K562 (cell line): ENCODE measurements at regions not wholly inside any gene's neighbourhood (a gene's known extent, or its start where the extent isn't known, plus 50 kb on each side); places are given as distances from the start of the nearest gene placed in this dataset.

Source experiments
- ATAC-seq: fragments of 200-7000 bp; cut with Tn5 transposase; 3 replicates; pipeline ENCODE4 v1.9.1; 2020; ENCODE audit warnings: moderate library complexity
- BruUV-seq: library from RNA; stranded (reverse); fragments of 400-500 nt; replicated peaks from 2 replicates; lab custom pipeline; 2021; lab: Mats Ljungman, UMichigan
- CTCF ChIA-PET: fragments of 300-600 bp; formaldehyde crosslinking; extraction: SDS; loops from one replicate; lab custom pipeline; 2021; ENCODE audit warnings: low intra/inter-chr PET ratio; lab: Yijun Ruan, JAX
- POLR2A ChIA-PET: fragments of 300-600, 350-650 bp; sonication (Branson Sonifier 250); formaldehyde crosslinking; extraction: SDS; loops from one replicate; lab custom pipeline; 2021; ENCODE audit warnings: antibody characterized with exemption, inconsistent platforms; lab: Yijun Ruan, JAX
- DNase-seq, 4 experiments: peaks; one replicate each; pipeline versions ENCODE4 v3.0.0 to v3.0.0-alpha.2; 2011 to 2018; ENCODE audit warnings: low spot score in 3 of 4, mixed read lengths in 3 of 4; ENCODE audit errors: extremely low read depth in 1 of 4
- FAIRE-seq: peaks from 2 replicates; lab custom pipeline; 2011; peaks lifted over from hg19 to GRCh38; lab: Jason Lieb, UNC
- H2AFZ ChIP-seq: 2 replicates; pipeline ENCODE4 v1.6.0; 2011; ENCODE audit warnings: low read depth, low read length, control low read depth, inconsistent platforms
- H3K27ac ChIP-seq: fragments of 200-600 bp; 3 replicates; pipeline ENCODE4 v1.8.0; 2011; ENCODE audit warnings: low read depth, mild to moderate bottlenecking, control low read depth, inconsistent platforms, low read length, moderate library complexity, mixed read lengths; ENCODE audit errors: extremely low read depth
- H3K27me3 ChIP-seq, 2 experiments: fragments of 300-600 bp in 1 of 2; 2 replicates in 1 of 2; 3 replicates in 1 of 2; pipeline versions ENCODE4 v1.6.0 to v1.8.0; 2011; ENCODE audit warnings: inconsistent platforms in 2 of 2, low read length in 2 of 2, mild to moderate bottlenecking in 1 of 2, mixed read lengths in 1 of 2, moderate library complexity in 1 of 2; ENCODE audit not compliant: control insufficient read depth in 2 of 2, insufficient read depth in 2 of 2
- H3K36me3 ChIP-seq: fragments of 300-600 bp; 3 replicates; pipeline ENCODE4 v1.8.0; 2011; ENCODE audit warnings: mild to moderate bottlenecking, low read length, inconsistent platforms; ENCODE audit not compliant: control insufficient read depth, insufficient read depth
- H3K4me1 ChIP-seq, 2 experiments: fragments of 200-600 bp in 1 of 2; replicated peaks in 1 of 2; 2 replicates in 1 of 2; 3 replicates in 1 of 2; pipeline versions ENCODE4 v1.5.1 to v1.8.0; 2011; ENCODE audit warnings: inconsistent platforms in 2 of 2, low read length in 2 of 2, mild to moderate bottlenecking in 1 of 2, mixed read lengths in 1 of 2, moderate library complexity in 1 of 2; ENCODE audit not compliant: control insufficient read depth in 2 of 2, insufficient read depth in 2 of 2
- H3K4me2 ChIP-seq: 2 replicates; pipeline ENCODE4 v1.6.1; 2011; ENCODE audit warnings: low read length, control low read depth, inconsistent platforms, mixed read lengths; ENCODE audit not compliant: insufficient read depth
- H3K4me3 ChIP-seq: fragments of 200-600 bp; sonication (generic), shearing (Covaris generic); 2 replicates; pipeline ENCODE4 v1.5.1; 2016; ENCODE audit warnings: control low read depth, inconsistent platforms
- H3K79me2 ChIP-seq: fragments of 200-600 bp; 3 replicates; pipeline ENCODE4 v1.8.0; 2011; ENCODE audit warnings: low read length, inconsistent platforms; ENCODE audit not compliant: control insufficient read depth, insufficient read depth
- H3K9ac ChIP-seq, 2 experiments: 2 replicates each; pipeline versions ENCODE4 v1.6.0 to v1.6.1; 2011; ENCODE audit warnings: low read depth in 2 of 2, low read length in 2 of 2, control low read depth in 1 of 2, inconsistent platforms in 1 of 2, mild to moderate bottlenecking in 1 of 2, mixed read lengths in 1 of 2; ENCODE audit not compliant: insufficient read depth in 1 of 2
- H3K9me1 ChIP-seq: one replicate; pipeline ENCODE4 v1.6.0; 2011; ENCODE audit warnings: inconsistent platforms, mild to moderate bottlenecking, low read length, moderate library complexity; ENCODE audit not compliant: control insufficient read depth, insufficient read depth
- H3K9me3 ChIP-seq: replicated peaks from 2 replicates; pipeline ENCODE4 v1.5.1; 2011; ENCODE audit warnings: low read depth, low read length, inconsistent platforms; ENCODE audit not compliant: control insufficient read depth, insufficient read depth
- H4K20me1 ChIP-seq: replicated peaks from 2 replicates; pipeline ENCODE4 v1.6.1; 2011; ENCODE audit warnings: low read length, inconsistent platforms, mixed read lengths; ENCODE audit not compliant: control insufficient read depth, insufficient read depth
- ARID1B ChIP-seq: fragments of 450-650 bp; IDR thresholded peaks from 2 replicates; pipeline ENCODE4 v1.6.1; 2016; ENCODE audit warnings: antibody characterized with exemption, mild to moderate bottlenecking, inconsistent platforms
- BRD4 ChIP-seq: fragments of 200-600 bp; sonication (generic); IDR thresholded peaks from 2 replicates; pipeline ENCODE4 v1.6.1; 2017; ENCODE audit warnings: inconsistent platforms
- FOXJ3 ChIP-seq: sonication (generic); formaldehyde crosslinking; IDR thresholded peaks from 2 replicates; pipeline ENCODE4 v1.4.0; 2020; ENCODE audit warnings: mild to moderate bottlenecking, missing genetic modification reagents
- GATA2 ChIP-seq: sonication (generic); formaldehyde crosslinking; IDR thresholded peaks from 2 replicates; pipeline ENCODE4 v1.4.0; 2020; ENCODE audit warnings: mild to moderate bottlenecking, missing genetic modification reagents
- HDAC1 ChIP-seq, 2 experiments: fragments of 450-650 bp; IDR thresholded peaks; 2 replicates each; pipeline ENCODE4 v1.6.1; 2016 to 2017; ENCODE audit warnings: inconsistent platforms in 1 of 2, mild to moderate bottlenecking in 1 of 2, moderate library complexity in 1 of 2
- MCM2 ChIP-seq: fragments of 450-650 bp; IDR thresholded peaks from 2 replicates; pipeline ENCODE4 v1.6.1; 2017; ENCODE audit warnings: low read depth, mild to moderate bottlenecking
- MED1 ChIP-seq: sonication (generic); formaldehyde crosslinking; IDR thresholded peaks from 2 replicates; pipeline ENCODE4 v1.8.1; 2023; ENCODE audit warnings: missing genetic modification reagents, borderline replicate concordance
- PURB ChIP-seq: sonication (generic); formaldehyde crosslinking; IDR thresholded peaks from 2 replicates; pipeline ENCODE4 v1.9.0; 2021; ENCODE audit warnings: low read depth, mild to moderate bottlenecking, missing genetic modification reagents
- PYGO2 ChIP-seq: fragments of 450-650 bp; IDR thresholded peaks from 2 replicates; pipeline ENCODE4 v1.6.1; 2016; ENCODE audit warnings: mild to moderate bottlenecking, missing genetic modification characterization, moderate library complexity, missing compliant biosample characterization
- RCOR1 ChIP-seq, 2 experiments: IDR thresholded peaks; 2 replicates each; pipeline ENCODE4 v1.6.1; 2012; ENCODE audit warnings: low read depth in 2 of 2, low read length in 2 of 2, borderline replicate concordance in 1 of 2, improper control_type of control experiment in 1 of 2
- SIN3B ChIP-seq: fragments of 450-650 bp; IDR thresholded peaks from 2 replicates; pipeline ENCODE4 v1.6.1; 2017; ENCODE audit warnings: low read depth, mild to moderate bottlenecking, moderate library complexity
- SREBF2 ChIP-seq: sonication (generic); formaldehyde crosslinking; IDR thresholded peaks from 2 replicates; pipeline ENCODE4 v1.4.0; 2020; ENCODE audit warnings: mild to moderate bottlenecking, missing genetic modification reagents
- ZNF143 ChIP-seq: sonication (generic); formaldehyde crosslinking; IDR thresholded peaks from 2 replicates; pipeline ENCODE4 v1.9.0; 2022; ENCODE audit warnings: mild to moderate bottlenecking, missing genetic modification reagents
- ZNF197 ChIP-seq: fragments of 200-800 bp; sonication (Bioruptor generic); IDR thresholded peaks from 2 replicates; pipeline ENCODE4 v1.6.1; 2016; ENCODE audit warnings: low read depth, missing genetic modification characterization, missing compliant biosample characterization
- ZNF274 ChIP-seq: IDR thresholded peaks from 2 replicates; pipeline ENCODE4 v1.6.1; 2011; ENCODE audit warnings: low read depth, mild to moderate bottlenecking, low read length, moderate library complexity, borderline replicate concordance
- WGBS: fragments of 100-300 bp; shearing (Covaris generic); methylation state at CpG from one replicate; pipeline ENCODE4 v1.1.6; 2016; ENCODE audit warnings: low coverage, mixed read lengths; ENCODE audit not compliant: insufficient coverage; ENCODE audit errors: missing lambda C conversion rate; 5-methylcytosine and 5-hydroxymethylcytosine counted together
- in situ Hi-C: fragments of 300-500 bp; cut with MboI; formaldehyde crosslinking; loops from 4 replicates; pipeline ENCODE4 v1.15.0; 2018; ENCODE audit warnings: inconsistent platforms, mixed read lengths
- intact Hi-C: fragments of 100-400 bp; cut with micrococcal nuclease; formaldehyde crosslinking; loops from 2 replicates; pipeline ENCODE4 v1.14.2; 2022
- TF ChIP-seq, protein P1 (sequence below): fragments of 250-450 bp; sonication (Bioruptor Pico); IDR thresholded peaks from 2 replicates; pipeline ENCODE4 v1.4.0; 2020; ENCODE audit warnings: borderline replicate concordance
- TF ChIP-seq, protein P2 (sequence below): fragments of 450-650 bp; IDR thresholded peaks from 2 replicates; pipeline ENCODE4 v1.6.1; 2017; ENCODE audit warnings: antibody characterized with exemption, mild to moderate bottlenecking
- TF ChIP-seq, protein P3 (sequence below), 2 experiments: fragments of 450-650 bp in 1 of 2; sonication (generic) in 1 of 2; formaldehyde crosslinking; conservative IDR thresholded peaks; 2 replicates each; pipeline versions ENCODE4 v1.4.0 to v1.8.1; 2020 to 2022; ENCODE audit warnings: mild to moderate bottlenecking in 1 of 2, missing genetic modification reagents in 1 of 2

DNA sequence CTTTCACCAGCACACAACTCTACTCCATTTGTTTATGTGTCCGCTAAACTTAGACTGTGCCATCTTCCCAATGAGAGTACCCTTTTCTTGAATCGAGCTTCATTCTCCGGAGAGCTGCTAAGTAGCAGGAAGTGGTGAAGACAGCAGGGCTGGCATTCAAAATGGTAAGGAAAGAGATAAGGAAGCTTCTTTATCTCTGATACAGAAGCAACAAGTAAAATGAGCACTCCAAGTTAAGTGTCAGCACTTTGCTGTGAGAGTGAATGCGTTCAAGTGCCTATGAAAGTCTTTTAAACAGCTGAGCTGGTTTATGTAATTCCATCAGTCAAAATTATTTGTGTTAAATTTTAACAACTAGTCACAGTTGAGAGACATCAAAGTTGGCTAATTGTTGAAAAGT, 386.8 kb upstream of the PTPRD start:
- no peaks in the 10 kb centered on the region for H4K20me1 ChIP-seq
- intact Hi-C loops, result no loop called here
- no peak for TF ChIP-seq PYGO2 (tag)
- no peak for TF ChIP-seq HDAC1 (IDR thresholded peaks at IDR 0.05)
- no peak for TF ChIP-seq GATA2
- TF ChIP-seq ZNF274, result no peak
- TF ChIP-seq, protein P1, sequence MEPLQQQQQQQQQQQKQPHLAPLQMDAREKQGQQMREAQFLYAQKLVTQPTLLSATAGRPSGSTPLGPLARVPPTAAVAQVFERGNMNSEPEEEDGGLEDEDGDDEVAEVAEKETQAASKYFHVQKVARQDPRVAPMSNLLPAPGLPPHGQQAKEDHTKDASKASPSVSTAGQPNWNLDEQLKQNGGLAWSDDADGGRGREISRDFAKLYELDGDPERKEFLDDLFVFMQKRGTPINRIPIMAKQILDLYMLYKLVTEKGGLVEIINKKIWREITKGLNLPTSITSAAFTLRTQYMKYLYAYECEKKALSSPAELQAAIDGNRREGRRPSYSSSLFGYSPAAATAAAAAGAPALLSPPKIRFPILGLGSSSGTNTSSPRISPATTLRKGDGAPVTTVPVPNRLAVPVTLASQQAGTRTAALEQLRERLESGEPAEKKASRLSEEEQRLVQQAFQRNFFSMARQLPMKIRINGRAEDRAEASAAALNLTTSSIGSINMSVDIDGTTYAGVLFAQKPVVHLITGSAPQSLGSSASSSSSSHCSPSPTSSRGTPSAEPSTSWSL (CRISPR knock-in tag), result no peak
- TF ChIP-seq, protein P2, sequence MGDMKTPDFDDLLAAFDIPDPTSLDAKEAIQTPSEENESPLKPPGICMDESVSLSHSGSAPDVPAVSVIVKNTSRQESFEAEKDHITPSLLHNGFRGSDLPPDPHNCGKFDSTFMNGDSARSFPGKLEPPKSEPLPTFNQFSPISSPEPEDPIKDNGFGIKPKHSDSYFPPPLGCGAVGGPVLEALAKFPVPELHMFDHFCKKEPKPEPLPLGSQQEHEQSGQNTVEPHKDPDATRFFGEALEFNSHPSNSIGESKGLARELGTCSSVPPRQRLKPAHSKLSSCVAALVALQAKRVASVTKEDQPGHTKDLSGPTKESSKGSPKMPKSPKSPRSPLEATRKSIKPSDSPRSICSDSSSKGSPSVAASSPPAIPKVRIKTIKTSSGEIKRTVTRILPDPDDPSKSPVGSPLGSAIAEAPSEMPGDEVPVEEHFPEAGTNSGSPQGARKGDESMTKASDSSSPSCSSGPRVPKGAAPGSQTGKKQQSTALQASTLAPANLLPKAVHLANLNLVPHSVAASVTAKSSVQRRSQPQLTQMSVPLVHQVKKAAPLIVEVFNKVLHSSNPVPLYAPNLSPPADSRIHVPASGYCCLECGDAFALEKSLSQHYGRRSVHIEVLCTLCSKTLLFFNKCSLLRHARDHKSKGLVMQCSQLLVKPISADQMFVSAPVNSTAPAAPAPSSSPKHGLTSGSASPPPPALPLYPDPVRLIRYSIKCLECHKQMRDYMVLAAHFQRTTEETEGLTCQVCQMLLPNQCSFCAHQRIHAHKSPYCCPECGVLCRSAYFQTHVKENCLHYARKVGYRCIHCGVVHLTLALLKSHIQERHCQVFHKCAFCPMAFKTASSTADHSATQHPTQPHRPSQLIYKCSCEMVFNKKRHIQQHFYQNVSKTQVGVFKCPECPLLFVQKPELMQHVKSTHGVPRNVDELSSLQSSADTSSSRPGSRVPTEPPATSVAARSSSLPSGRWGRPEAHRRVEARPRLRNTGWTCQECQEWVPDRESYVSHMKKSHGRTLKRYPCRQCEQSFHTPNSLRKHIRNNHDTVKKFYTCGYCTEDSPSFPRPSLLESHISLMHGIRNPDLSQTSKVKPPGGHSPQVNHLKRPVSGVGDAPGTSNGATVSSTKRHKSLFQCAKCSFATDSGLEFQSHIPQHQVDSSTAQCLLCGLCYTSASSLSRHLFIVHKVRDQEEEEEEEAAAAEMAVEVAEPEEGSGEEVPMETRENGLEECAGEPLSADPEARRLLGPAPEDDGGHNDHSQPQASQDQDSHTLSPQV, result no peak
- TF ChIP-seq, protein P3, sequence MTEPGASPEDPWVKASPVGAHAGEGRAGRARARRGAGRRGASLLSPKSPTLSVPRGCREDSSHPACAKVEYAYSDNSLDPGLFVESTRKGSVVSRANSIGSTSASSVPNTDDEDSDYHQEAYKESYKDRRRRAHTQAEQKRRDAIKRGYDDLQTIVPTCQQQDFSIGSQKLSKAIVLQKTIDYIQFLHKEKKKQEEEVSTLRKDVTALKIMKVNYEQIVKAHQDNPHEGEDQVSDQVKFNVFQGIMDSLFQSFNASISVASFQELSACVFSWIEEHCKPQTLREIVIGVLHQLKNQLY (CRISPR knock-in tag; conservative IDR thresholded peaks at IDR 0.05), result no peak
- no peak for TF ChIP-seq BRD4
- no peak for TF ChIP-seq SREBF2 (CRISPR knock-in tag)
- TF ChIP-seq MCM2, result no peak
- TF ChIP-seq ARID1B, result no peak
- TF ChIP-seq ZNF197 (CRISPR knock-in tag), result no peak
- no peak for TF ChIP-seq SIN3B
- no peak for TF ChIP-seq FOXJ3 (CRISPR knock-in tag)
- no peak for TF ChIP-seq MED1 (CRISPR knock-in tag)
- TF ChIP-seq PURB (CRISPR knock-in tag), result no peak
- no peak for TF ChIP-seq ZNF143 (CRISPR knock-in tag)
- TF ChIP-seq RCOR1 (IDR thresholded peaks at IDR 0.05; ENCODE audit: borderline replicate concordance in 1 of 2, low read depth in 2 of 2, low read length in 2 of 2), result no peak
- TF ChIP-seq, all 486 proteins: peak for 0
- no peaks in the 10 kb centered on the region for H3K27me3 ChIP-seq
- no peak for DNase-seq
- no peak overlapping the region for H3K4me3 ChIP-seq
- CTCF ChIA-PET, result no interaction called here
- H3K27ac ChIP-seq, result no peak overlapping the region
- in situ Hi-C loops, result no loop called here
- no peak overlapping the region for H2AFZ ChIP-seq
- H3K79me2 ChIP-seq, result no peaks in the 10 kb centered on the region
- no peak for FAIRE-seq
- H3K4me1 ChIP-seq, result no peaks in the 10 kb centered on the region
- BruUV-seq, result no TSS peak
- no peak for ATAC-seq
- no peak overlapping the region for H3K4me2 ChIP-seq
- WGBS, result 0% methylated on average over 4 of the region's 4 CpGs
- no peaks in the 10 kb centered on the region for H3K9me1 ChIP-seq
- H3K36me3 ChIP-seq, result no peaks in the 10 kb centered on the region
- POLR2A ChIA-PET, result no interaction called here
- H3K9ac ChIP-seq, result no peak overlapping the region
- no peaks in the 10 kb centered on the region for H3K9me3 ChIP-seq
